ENCODE measurements at regions not wholly inside any gene's neighbourhood (a gene's known extent, or its start where the extent isn't known, plus 50 kb on each side); places are given as distances from the start of the nearest gene placed in this dataset.

DNA sequence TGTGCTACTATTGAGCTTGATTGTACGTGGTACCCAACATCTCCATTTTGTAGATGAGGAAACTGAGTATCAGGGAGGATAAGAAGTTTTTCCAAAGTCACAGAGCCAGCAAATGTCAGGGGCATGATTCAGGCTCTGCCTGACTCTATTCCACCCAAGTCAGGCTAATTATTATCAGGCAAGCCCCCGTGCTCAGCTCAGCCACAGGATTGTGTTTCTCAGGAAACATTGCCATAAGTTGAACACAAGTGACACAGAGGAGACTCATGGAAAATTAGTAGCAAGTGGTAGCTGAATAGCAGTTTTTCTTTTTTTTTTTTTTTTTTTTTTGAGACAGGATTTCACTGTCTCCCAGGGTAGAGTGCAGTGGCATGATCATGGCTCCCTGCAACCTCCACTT lies 260.5 kb downstream of the C1D start:
- no peak overlapping the region for H3K27ac ChIP-seq (ENCODE audit: low read length)
- no peak for TF ChIP-seq EZH2 (IDR thresholded peaks at IDR 0.05; ENCODE audit: borderline replicate concordance, low read depth, low read length, severe bottlenecking)
- TF ChIP-seq, protein P1, sequence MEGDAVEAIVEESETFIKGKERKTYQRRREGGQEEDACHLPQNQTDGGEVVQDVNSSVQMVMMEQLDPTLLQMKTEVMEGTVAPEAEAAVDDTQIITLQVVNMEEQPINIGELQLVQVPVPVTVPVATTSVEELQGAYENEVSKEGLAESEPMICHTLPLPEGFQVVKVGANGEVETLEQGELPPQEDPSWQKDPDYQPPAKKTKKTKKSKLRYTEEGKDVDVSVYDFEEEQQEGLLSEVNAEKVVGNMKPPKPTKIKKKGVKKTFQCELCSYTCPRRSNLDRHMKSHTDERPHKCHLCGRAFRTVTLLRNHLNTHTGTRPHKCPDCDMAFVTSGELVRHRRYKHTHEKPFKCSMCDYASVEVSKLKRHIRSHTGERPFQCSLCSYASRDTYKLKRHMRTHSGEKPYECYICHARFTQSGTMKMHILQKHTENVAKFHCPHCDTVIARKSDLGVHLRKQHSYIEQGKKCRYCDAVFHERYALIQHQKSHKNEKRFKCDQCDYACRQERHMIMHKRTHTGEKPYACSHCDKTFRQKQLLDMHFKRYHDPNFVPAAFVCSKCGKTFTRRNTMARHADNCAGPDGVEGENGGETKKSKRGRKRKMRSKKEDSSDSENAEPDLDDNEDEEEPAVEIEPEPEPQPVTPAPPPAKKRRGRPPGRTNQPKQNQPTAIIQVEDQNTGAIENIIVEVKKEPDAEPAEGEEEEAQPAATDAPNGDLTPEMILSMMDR (IDR thresholded peaks at IDR 0.05; ENCODE audit: borderline replicate concordance, extremely low read depth, low read length, poor library complexity, severe bottlenecking), result no peak
- H3K4me3 ChIP-seq (ENCODE audit: low read depth in 1 of 2, low read length in 2 of 2), result no peak overlapping the region
- H3K79me2 ChIP-seq (ENCODE audit: insufficient read depth, low read length), result no peaks in the 10 kb centered on the region
- H3K27me3 ChIP-seq (ENCODE audit: insufficient read depth, low read length, poor library complexity), result peaks cover 3% of the 10 kb centered on the region
- no peaks in the 10 kb centered on the region for H3K4me1 ChIP-seq (ENCODE audit: insufficient read depth, low read length)
- no peaks in the 10 kb centered on the region for H3K9me3 ChIP-seq (ENCODE audit: insufficient read depth, low read length, severe bottlenecking)
- no peaks in the 10 kb centered on the region for H3K36me3 ChIP-seq (ENCODE audit: insufficient read depth, low read length)
- no peaks in the 10 kb centered on the region for H4K20me1 ChIP-seq (ENCODE audit: insufficient read depth, low read length)
- no peak overlapping the region for H2AFZ ChIP-seq (ENCODE audit: low read depth, low read length)
- no peak overlapping the region for H3K9ac ChIP-seq (ENCODE audit: low read depth, low read length)
- DNase-seq (no peak), ATAC-seq (ENCODE audit: insufficient read depth, low read depth) (no peak)
- no peak overlapping the region for H3K4me2 ChIP-seq (ENCODE audit: insufficient read depth, low read length)

DNA sequence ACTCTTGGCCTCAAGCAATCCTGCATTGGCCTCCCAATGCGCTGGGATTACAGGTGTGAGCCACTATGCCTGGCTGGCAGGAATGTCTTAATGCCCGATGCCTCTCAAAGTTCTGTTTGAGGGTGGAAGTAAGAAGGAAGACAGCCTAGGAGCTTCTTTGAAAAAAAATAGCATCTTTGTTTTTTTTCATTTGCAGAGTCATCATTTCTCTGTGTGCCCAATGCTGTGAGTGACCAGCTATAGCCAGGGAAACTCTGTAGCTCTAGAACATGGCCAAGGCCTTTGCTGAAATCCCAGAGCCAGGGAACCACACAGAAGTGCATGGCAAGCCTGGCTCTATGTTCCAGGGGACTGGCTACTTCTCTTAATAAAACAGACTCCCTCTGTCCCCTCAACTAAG lies 260.0 kb downstream of the C1D start:
- H3K27me3 ChIP-seq (ENCODE audit: insufficient read depth, low read length, poor library complexity), result peaks cover 3% of the 10 kb centered on the region
- H3K79me2 ChIP-seq (ENCODE audit: insufficient read depth, low read length), result no peaks in the 10 kb centered on the region
- H4K20me1 ChIP-seq (ENCODE audit: insufficient read depth, low read length), result no peaks in the 10 kb centered on the region
- no peak for DNase-seq
- H3K36me3 ChIP-seq (ENCODE audit: insufficient read depth, low read length), result no peaks in the 10 kb centered on the region
- H3K27ac ChIP-seq (ENCODE audit: low read length), result no peak overlapping the region
- no peak overlapping the region for H3K4me3 ChIP-seq (ENCODE audit: low read depth in 1 of 2, low read length in 2 of 2)
- no peak overlapping the region for H2AFZ ChIP-seq (ENCODE audit: low read depth, low read length)
- ATAC-seq (ENCODE audit: insufficient read depth, low read depth), result no peak
- no peak overlapping the region for H3K9ac ChIP-seq (ENCODE audit: low read depth, low read length)
- no peaks in the 10 kb centered on the region for H3K9me3 ChIP-seq (ENCODE audit: insufficient read depth, low read length, severe bottlenecking)
- no peaks in the 10 kb centered on the region for H3K4me1 ChIP-seq (ENCODE audit: insufficient read depth, low read length)
- no peak for TF ChIP-seq EZH2 (IDR thresholded peaks at IDR 0.05; ENCODE audit: borderline replicate concordance, low read depth, low read length, severe bottlenecking)
- TF ChIP-seq, protein P1 (IDR thresholded peaks at IDR 0.05; ENCODE audit: borderline replicate concordance, extremely low read depth, low read length, poor library complexity, severe bottlenecking), result no peak
- H3K4me2 ChIP-seq (ENCODE audit: insufficient read depth, low read length), result no peak overlapping the region

DNA sequence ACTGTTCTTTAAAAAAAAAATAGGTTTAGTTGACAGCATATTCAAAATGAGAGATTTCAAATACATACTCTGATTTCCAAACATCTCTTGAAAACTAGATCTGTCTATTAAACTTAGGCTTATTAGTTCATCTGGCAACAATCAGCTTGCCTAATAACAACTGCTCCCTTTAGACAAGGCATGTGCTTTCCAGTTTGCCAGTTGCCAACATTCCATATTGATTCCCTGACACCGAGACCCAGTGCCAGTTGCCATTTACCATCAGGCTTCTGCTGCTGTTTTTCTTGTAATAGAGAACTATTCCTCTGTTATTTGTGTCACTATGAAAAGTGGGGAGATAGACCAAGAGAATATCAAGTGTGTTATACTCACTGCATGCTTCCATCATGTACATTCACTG lies 256.0 kb downstream of the C1D start:
- Histone ChIP-seq H3K9ac (ENCODE audit: low read depth, low read length) (no peak overlapping the region), H3K79me2 (ENCODE audit: insufficient read depth, low read length) (no peaks in the 10 kb centered on the region), H2AFZ (ENCODE audit: low read depth, low read length) (no peak overlapping the region), H3K4me3 (ENCODE audit: low read depth in 1 of 2, low read length in 2 of 2) (no peak overlapping the region), H4K20me1 (ENCODE audit: insufficient read depth, low read length) (no peaks in the 10 kb centered on the region), H3K4me2 (ENCODE audit: insufficient read depth, low read length) (no peak overlapping the region), H3K27me3 (ENCODE audit: insufficient read depth, low read length, poor library complexity) (no peaks in the 10 kb centered on the region), H3K36me3 (ENCODE audit: insufficient read depth, low read length) (no peaks in the 10 kb centered on the region), H3K9me3 (ENCODE audit: insufficient read depth, low read length, severe bottlenecking) (no peaks in the 10 kb centered on the region), H3K27ac (ENCODE audit: low read length) (no peak overlapping the region), H3K4me1 (ENCODE audit: insufficient read depth, low read length) (no peaks in the 10 kb centered on the region)
- ATAC-seq (ENCODE audit: insufficient read depth, low read depth) (no peak), DNase-seq (no peak)
- TF ChIP-seq, protein P1 (IDR thresholded peaks at IDR 0.05; ENCODE audit: borderline replicate concordance, extremely low read depth, low read length, poor library complexity, severe bottlenecking), result no peak
- no peak for TF ChIP-seq EZH2 (IDR thresholded peaks at IDR 0.05; ENCODE audit: borderline replicate concordance, low read depth, low read length, severe bottlenecking)

DNA sequence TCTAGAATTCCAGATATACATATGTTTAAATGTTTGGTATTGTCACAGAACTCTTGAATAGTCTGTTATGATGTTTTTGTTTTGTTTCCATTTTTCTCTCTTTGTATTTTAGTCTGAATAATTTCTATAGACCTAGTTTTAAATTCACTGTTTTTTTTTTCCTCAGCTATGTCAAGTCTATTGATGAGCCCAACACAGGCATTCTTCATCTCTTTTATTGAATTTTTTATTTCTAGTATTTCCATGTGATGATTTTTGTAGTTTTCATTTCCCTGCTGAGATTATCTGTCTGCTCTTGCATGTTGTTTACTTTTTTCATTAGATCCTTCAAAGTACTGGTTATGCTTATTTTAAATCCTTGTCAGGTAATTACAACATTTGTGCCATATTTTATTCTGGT lies 254.7 kb downstream of the C1D start:
- H3K27ac ChIP-seq (ENCODE audit: low read length), result no peak overlapping the region
- H2AFZ ChIP-seq (ENCODE audit: low read depth, low read length), result no peak overlapping the region
- DNase-seq, result no peak
- H3K4me2 ChIP-seq (ENCODE audit: insufficient read depth, low read length), result no peak overlapping the region
- TF ChIP-seq, protein P1 (IDR thresholded peaks at IDR 0.05; ENCODE audit: borderline replicate concordance, extremely low read depth, low read length, poor library complexity, severe bottlenecking), result no peak
- TF ChIP-seq EZH2 (IDR thresholded peaks at IDR 0.05; ENCODE audit: borderline replicate concordance, low read depth, low read length, severe bottlenecking), result no peak
- no peaks in the 10 kb centered on the region for H3K36me3 ChIP-seq (ENCODE audit: insufficient read depth, low read length)
- H3K9ac ChIP-seq (ENCODE audit: low read depth, low read length), result no peak overlapping the region
- no peak overlapping the region for H3K4me3 ChIP-seq (ENCODE audit: low read depth in 1 of 2, low read length in 2 of 2)
- no peaks in the 10 kb centered on the region for H3K9me3 ChIP-seq (ENCODE audit: insufficient read depth, low read length, severe bottlenecking)
- H4K20me1 ChIP-seq (ENCODE audit: insufficient read depth, low read length), result no peaks in the 10 kb centered on the region
- no peaks in the 10 kb centered on the region for H3K4me1 ChIP-seq (ENCODE audit: insufficient read depth, low read length)
- H3K79me2 ChIP-seq (ENCODE audit: insufficient read depth, low read length), result no peaks in the 10 kb centered on the region
- ATAC-seq (ENCODE audit: insufficient read depth, low read depth), result no peak
- H3K27me3 ChIP-seq (ENCODE audit: insufficient read depth, low read length, poor library complexity), result no peaks in the 10 kb centered on the region

Data from DND-41 (cell line).